Activated CD4-positive, alpha-beta T cell treated with anti-CD3 and anti-CD28 coated beads, Interleukin-2, amount 10 ng/mL, durations not matched to agents 7 days and 5 days (primary cell): ENCODE measurements at regions not wholly inside any gene's neighbourhood (a gene's known extent, or its start where the extent isn't known, plus 50 kb on each side); places are given as distances from the start of the nearest gene placed in this dataset.
"Not testable (repeated sequence)": the region's sequence is repeated elsewhere in the genome, so short reads cannot be mapped to it uniquely, and the experiment has no call there.

ENCODE experiments used
- CTCF ChIA-PET: fragments of 350-600 bp; sonication (Branson Sonifier 250); formaldehyde crosslinking; loops from one replicate; lab custom pipeline; 2021; ENCODE audit warnings: antibody characterized with exemption; lab: Charles Lee
- POLR2A ChIA-PET: fragments of 350-600 bp; sonication (Branson Sonifier 250); formaldehyde crosslinking; loops from one replicate; lab custom pipeline; 2021; ENCODE audit warnings: antibody characterized with exemption; lab: Charles Lee
- DNase-seq: peaks from one replicate; pipeline ENCODE4 v3.0.0-alpha.2; 2020
- H3K27ac Mint-ChIP-seq: one replicate; pipeline ENCODE4 v1.8.0; 2021; ENCODE audit warnings: mild to moderate bottlenecking, moderate library complexity, mixed read lengths
- H3K27me3 Mint-ChIP-seq: one replicate; pipeline ENCODE4 v1.8.0; 2021; ENCODE audit warnings: mixed read lengths
- H3K36me3 Mint-ChIP-seq: one replicate; pipeline ENCODE4 v1.8.0; 2021; ENCODE audit warnings: low read depth, mixed read lengths
- H3K4me1 Mint-ChIP-seq: one replicate; pipeline ENCODE4 v1.8.0; 2021; ENCODE audit warnings: mixed read lengths
- H3K4me3 Mint-ChIP-seq: one replicate; pipeline ENCODE4 v1.8.0; 2021; ENCODE audit warnings: mild to moderate bottlenecking, moderate library complexity, mixed read lengths
- H3K9me3 Mint-ChIP-seq: one replicate; pipeline ENCODE4 v1.8.0; 2021; ENCODE audit warnings: mixed read lengths

DNA sequence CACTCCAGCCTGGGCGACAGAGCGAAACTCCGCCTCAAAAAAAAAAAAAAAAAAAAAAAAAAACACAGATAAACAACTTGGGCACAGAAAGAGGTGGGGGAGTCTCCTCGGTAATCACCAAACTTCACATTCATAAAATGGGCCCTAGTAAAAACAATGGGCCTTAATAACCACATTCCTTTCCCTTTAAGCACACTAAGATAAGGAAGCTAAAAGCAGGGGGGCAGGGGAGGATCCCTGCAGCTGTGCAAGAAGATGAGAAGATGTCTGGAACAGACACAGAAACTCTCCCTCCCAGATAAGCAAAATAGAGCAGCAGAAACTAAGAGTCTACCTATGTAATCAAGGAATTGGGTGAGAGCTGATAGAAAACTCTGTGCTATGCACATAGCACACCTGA lies 111.2 kb upstream of the FAM174A start:
- peaks cover 14% of the 10 kb centered on the region for H3K9me3 Mint-ChIP-seq
- no peaks in the 10 kb centered on the region for H3K4me1 Mint-ChIP-seq
- POLR2A ChIA-PET: no interaction called here
- H3K4me3 Mint-ChIP-seq: no peak overlapping the region
- no peak overlapping the region for H3K27ac Mint-ChIP-seq
- no peaks in the 10 kb centered on the region for H3K27me3 Mint-ChIP-seq
- no peak for DNase-seq
- no peaks in the 10 kb centered on the region for H3K36me3 Mint-ChIP-seq
- CTCF ChIA-PET: no interaction called here

DNA sequence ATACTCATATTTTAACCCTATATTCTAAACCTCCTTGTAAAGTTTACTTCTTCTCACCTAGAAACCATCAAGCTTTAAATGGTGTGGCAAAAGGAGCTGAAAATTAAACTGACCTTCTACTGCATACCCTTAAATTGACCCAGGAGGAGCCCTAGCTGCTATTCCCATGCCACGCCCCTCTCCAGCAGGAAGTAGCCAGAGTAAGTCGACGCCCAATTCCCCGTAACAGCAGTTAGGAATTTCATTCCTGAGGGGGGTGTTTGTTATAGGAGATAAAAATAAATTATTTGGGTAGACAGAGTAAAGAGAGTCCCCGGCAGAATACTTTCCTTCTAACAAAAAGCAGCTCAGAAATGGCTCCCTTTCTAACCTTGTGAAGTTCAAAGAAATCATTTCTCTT lies 111.8 kb upstream of the FAM174A start:
- Mint-ChIP-seq H3K4me3 (no peak overlapping the region), H3K4me1 (no peaks in the 10 kb centered on the region), H3K9me3 (peaks cover 14% of the 10 kb centered on the region), H3K27me3 (no peaks in the 10 kb centered on the region), H3K27ac (no peak overlapping the region), H3K36me3 (no peaks in the 10 kb centered on the region)
- ChIA-PET CTCF (no interaction called here), POLR2A (no interaction called here)
- no peak for DNase-seq

DNA sequence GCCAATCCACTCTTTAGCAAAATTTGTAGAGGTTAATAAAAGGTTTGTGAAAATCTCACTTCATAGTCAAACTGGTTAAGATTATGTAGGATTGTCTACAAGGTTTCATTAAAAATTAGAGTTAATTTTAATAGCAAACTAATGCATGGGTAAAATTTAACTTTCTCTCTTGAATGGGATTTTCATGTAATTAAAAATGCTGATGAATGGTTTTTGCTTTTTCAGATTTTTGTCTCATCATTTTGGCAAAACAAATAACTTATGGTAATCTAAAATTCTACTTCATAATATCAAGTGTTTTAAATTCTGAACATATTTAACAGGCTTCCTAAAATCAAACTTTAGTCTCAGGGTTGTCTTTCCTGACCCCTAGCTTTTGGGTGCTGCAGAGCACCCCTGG lies 113.8 kb upstream of the FAM174A start:
- H3K27me3 Mint-ChIP-seq: no peaks in the 10 kb centered on the region
- no peak overlapping the region for H3K4me3 Mint-ChIP-seq
- no peaks in the 10 kb centered on the region for H3K36me3 Mint-ChIP-seq
- peaks cover 14% of the 10 kb centered on the region for H3K9me3 Mint-ChIP-seq
- CTCF ChIA-PET: no interaction called here
- POLR2A ChIA-PET: no interaction called here
- DNase-seq: no peak
- no peaks in the 10 kb centered on the region for H3K4me1 Mint-ChIP-seq
- no peak overlapping the region for H3K27ac Mint-ChIP-seq

DNA sequence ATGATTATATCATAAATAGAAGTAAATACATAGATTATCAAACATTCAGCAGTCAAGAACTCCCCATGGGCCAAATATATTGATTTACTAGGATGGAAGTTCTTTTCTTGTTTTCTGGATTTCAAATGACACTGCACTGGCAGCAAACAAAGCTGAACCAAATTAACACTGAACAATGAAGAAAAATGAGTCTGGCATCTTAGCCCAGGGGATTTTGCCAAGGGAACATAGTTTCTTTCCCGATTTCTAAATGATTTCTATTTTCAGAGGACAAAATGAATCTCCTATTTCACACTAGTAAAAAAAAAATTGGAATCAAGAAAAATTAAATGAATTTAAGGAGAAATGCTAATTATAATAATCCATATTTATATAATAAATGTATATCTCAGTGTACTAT lies 116.9 kb upstream of the FAM174A start:
- no peaks in the 10 kb centered on the region for H3K9me3 Mint-ChIP-seq
- H3K4me3 Mint-ChIP-seq: no peak overlapping the region
- no peaks in the 10 kb centered on the region for H3K4me1 Mint-ChIP-seq
- no peak for DNase-seq
- POLR2A ChIA-PET: no interaction called here
- no peak overlapping the region for H3K27ac Mint-ChIP-seq
- no peaks in the 10 kb centered on the region for H3K36me3 Mint-ChIP-seq
- no peaks in the 10 kb centered on the region for H3K27me3 Mint-ChIP-seq
- CTCF ChIA-PET: no interaction called here

DNA sequence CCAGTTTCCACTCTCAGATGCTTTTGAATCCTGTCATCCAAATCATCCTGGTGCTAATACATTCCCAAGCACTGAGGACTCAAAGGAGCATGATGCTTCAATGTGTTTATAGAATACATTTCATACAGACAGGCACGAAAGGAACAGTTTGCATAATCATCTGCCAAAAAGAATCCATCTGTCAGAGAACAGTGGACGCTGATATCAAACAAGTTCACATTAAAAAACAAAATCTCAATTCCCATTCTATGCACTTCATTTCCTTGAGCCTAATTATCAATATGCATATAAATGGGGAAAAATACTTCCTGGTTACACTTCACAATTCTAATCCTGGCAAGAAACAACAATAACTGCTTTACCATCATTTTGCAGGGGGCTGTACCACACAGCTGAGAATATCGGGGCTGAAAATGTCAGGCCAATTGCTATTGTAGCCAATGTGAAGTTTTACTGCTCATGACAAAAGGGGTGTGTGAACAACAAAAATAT lies 125.5 kb upstream of the FAM174A start:
- Mint-ChIP-seq H3K9me3 (no peaks in the 10 kb centered on the region), H3K27me3 (no peaks in the 10 kb centered on the region), H3K27ac (no peak overlapping the region), H3K36me3 (no peaks in the 10 kb centered on the region), H3K4me3 (no peak overlapping the region), H3K4me1 (no peaks in the 10 kb centered on the region)
- no peak for DNase-seq
- CTCF ChIA-PET: no interaction called here
- POLR2A ChIA-PET: no interaction called here

DNA sequence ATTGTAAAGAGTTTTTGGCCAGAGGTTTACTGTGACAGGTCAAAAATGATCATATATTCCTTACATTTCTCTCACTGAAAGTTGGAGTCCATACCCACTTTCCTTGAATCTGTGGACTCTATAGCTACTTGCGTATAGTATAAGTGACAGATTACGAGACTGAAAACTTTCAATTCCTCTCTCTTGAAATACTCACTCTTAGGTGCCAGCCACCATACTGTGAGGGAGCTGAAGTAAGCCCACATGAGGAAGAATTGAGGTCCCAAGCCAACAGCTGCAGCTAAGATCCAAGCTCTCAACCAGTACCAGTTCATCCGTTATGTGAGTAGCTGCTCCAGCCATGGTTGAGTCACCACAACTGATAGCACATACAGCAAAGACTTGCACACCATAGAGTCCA lies 128.1 kb upstream of the FAM174A start:
- no peak for DNase-seq
- Mint-ChIP-seq H3K9me3 (no peaks in the 10 kb centered on the region), H3K27ac (no peak overlapping the region), H3K36me3 (no peaks in the 10 kb centered on the region), H3K4me3 (no peak overlapping the region), H3K4me1 (no peaks in the 10 kb centered on the region), H3K27me3 (no peaks in the 10 kb centered on the region)
- CTCF ChIA-PET: no interaction called here
- POLR2A ChIA-PET: no interaction called here

DNA sequence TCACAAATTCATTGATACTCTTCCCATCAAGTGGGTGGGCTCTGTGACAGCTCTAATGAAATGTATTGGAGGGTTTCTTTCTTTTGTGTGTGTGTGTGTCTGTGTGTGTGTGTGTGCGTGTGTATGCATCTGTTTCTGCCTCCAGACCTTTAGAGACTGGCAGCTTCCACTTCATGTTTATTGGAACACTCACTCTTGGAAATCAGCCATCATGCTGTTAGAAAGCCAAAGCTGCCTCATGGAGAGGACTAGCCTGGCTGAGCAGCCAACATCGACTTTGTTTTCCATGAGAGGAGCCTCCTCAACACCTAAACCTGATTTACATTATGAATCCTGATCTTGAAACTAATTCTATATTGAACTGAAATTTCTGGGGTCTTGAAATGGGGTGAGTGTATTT lies 128.5 kb upstream of the FAM174A start:
- Mint-ChIP-seq H3K4me3 (no peak overlapping the region), H3K9me3 (no peaks in the 10 kb centered on the region), H3K4me1 (no peaks in the 10 kb centered on the region), H3K27ac (no peak overlapping the region), H3K36me3 (no peaks in the 10 kb centered on the region), H3K27me3 (no peaks in the 10 kb centered on the region)
- DNase-seq: no peak
- ChIA-PET POLR2A (no interaction called here), CTCF (no interaction called here)

DNA sequence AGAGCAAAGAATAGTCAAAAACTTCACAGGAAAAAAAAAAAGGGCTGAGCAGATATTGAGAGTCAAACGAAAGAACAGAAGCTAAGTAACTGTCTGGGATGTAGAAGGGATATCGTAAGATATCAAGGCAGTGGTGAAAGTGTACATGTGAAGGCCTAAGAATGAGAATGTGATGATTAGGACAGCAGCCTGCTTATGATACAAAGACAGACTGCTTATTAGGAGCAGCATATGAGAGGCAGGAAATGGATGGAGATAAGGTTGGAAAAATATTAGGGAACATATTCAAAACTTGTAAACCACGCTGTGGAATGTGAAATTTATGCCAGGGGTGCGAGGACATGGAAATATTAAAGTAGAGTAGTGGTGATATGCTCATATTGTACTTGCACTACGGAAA lies 133.1 kb upstream of the FAM174A start:
- no peak for DNase-seq
- ChIA-PET CTCF (no interaction called here), POLR2A (no interaction called here)
- Mint-ChIP-seq H3K9me3 (no peaks in the 10 kb centered on the region), H3K4me1 (no peaks in the 10 kb centered on the region), H3K27ac (no peak overlapping the region), H3K36me3 (no peaks in the 10 kb centered on the region), H3K4me3 (no peak overlapping the region), H3K27me3 (no peaks in the 10 kb centered on the region)

DNA sequence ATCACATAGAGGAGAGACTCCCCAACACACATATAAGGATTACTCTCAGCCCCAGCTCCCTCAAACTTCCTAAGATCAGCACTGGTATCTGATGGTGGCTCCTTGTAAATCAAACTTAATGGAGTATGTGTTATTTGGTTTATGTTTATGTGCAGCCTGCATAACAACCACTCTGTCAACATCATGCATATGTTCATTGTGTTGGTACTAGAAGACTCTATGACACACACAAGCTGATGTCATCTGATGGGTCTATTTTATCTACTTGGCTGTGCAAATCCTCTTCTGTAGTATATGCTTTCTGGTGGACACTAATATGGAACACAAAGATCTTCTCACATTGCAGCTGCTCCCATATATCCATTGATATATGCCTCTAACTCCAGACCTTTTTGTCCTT lies 134.0 kb upstream of the FAM174A start:
- Mint-ChIP-seq H3K27me3 (no peaks in the 10 kb centered on the region), H3K9me3 (no peaks in the 10 kb centered on the region), H3K4me1 (no peaks in the 10 kb centered on the region), H3K27ac (no peak overlapping the region), H3K36me3 (no peaks in the 10 kb centered on the region), H3K4me3 (no peak overlapping the region)
- DNase-seq: no peak
- CTCF ChIA-PET: no interaction called here
- POLR2A ChIA-PET: no interaction called here

DNA sequence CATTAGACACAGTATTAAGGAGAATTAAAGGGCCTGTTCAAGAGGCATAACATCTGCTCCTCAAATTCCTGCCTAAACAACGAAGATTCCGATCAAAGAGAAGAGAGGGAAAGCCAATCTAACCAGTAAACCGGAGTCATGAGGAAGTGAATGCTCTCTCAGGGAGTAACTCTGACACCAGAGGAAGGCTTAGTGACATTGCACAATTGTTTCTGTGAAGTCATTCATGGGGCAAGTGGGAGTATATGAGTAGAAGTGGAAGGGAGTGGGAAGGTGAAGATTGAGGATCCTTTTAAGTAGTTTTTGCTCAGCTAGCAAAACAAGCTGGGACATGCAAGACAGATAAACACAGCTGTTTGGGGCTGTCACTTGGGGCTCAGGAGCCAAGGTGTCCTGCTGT lies 136.4 kb upstream of the FAM174A start:
- H3K27me3 Mint-ChIP-seq, H3K27ac Mint-ChIP-seq, DNase-seq, H3K4me3 Mint-ChIP-seq, CTCF ChIA-PET, H3K36me3 Mint-ChIP-seq, H3K9me3 Mint-ChIP-seq, POLR2A ChIA-PET, H3K4me1 Mint-ChIP-seq: not testable (repeated sequence)

DNA sequence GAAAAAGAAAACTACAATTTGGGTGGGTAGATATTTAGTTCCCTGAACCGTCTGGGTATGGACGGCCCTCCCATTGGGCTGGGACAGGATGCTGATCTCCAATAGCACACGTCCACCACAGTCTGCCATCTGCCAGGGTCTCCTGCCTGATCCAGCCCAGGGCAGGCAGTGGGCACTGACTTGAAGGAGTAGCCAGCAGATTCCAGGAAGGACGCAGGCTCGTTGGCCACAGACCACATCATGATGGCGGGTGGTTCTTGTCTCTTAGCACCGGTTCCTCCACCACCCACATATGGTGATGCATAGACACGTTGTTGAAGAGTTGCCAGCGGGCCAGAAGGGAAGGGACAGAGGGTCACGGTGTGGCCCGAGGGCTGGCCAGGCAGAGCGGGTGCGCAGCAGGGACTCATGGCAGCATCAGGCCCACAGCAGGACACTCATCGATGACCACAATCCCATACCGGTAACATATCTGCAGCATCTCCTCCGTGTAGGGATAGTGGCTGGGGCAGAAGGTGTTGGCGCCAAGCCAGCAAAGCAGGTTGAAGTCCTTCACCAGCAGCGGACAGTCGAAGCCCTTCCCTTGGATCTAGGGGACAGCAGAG lies 155.8 kb upstream of the FAM174A start:
- H3K27me3 Mint-ChIP-seq, H3K4me1 Mint-ChIP-seq, H3K36me3 Mint-ChIP-seq, DNase-seq, H3K4me3 Mint-ChIP-seq, H3K9me3 Mint-ChIP-seq, POLR2A ChIA-PET, CTCF ChIA-PET, H3K27ac Mint-ChIP-seq: not testable (repeated sequence)

DNA sequence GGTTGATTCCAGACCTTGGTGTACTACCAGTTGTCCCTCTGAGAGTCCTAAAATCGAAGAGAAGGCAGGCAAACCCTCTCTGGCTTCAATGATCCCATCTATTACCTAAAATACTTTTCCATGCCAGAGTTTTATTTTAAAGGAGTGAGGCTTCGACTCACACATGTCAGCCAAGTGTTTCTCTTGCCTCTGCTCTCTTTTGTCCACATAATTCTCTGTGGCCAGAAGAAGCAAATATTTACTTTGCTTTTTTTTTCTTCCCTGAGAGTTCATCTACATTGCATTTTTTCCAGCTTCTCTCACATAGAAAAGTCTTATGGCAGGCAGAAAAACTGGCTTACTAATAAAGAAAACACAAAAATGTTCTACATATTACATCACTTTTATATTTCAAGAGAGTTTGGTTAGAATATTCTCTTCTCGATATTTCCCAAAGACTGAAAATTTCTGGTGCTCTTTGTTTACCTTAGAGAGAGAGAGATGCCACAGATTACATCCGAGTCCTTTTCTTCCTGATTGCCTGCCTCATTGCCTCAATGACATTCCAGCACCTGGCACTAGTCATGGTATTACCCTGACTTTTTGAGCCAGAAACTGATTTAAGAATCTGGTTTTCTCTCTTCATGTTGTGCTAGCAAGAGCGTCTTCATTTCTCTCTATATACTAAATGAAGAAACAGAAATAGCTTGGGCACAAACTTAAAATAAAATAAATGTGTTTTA lies 170.3 kb upstream of the FAM174A start:
- H3K27me3 Mint-ChIP-seq, H3K36me3 Mint-ChIP-seq, H3K27ac Mint-ChIP-seq, CTCF ChIA-PET, H3K9me3 Mint-ChIP-seq, H3K4me1 Mint-ChIP-seq, POLR2A ChIA-PET, DNase-seq, H3K4me3 Mint-ChIP-seq: not testable (repeated sequence)

DNA sequence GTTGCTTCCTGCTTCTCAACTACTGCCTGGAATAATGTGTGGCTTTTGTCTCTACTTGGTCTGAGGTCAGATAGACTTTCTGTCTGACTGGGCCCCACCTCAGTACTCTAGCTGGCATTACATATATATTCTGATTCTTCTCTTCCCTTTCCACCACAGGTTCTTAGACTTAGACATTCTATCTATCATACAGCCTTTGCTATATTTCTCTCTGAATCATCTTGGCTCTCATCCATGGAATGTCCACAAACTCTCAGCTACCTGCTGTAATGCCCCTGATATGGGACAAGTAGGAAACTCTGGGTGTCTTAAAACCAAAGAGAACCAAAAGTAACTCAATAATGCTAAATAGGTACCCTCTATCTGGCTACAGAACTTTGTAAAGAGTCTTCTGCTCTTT lies 170.8 kb upstream of the FAM174A start:
- DNase-seq, H3K27ac Mint-ChIP-seq, H3K4me3 Mint-ChIP-seq, H3K36me3 Mint-ChIP-seq, H3K27me3 Mint-ChIP-seq, POLR2A ChIA-PET, H3K4me1 Mint-ChIP-seq, H3K9me3 Mint-ChIP-seq, CTCF ChIA-PET: not testable (repeated sequence)

DNA sequence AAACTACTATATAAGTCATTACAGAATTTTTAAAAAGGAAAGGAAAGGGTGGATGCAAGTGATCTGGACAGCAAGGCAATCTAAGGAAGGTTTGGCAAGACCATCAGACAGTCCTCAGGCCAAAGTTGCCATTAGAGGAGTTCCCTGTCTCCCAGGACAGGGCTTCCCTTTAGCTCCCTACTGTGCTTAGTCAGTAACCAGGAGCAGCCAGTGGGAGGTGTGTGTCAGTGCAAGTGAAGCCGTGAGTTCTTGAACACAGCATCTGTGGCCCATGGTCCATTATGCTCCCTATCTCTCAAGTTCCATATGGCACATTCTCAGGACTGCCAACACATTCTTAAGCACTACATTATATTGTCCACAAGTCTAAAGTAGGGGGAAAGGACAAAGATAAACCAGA lies 175.2 kb upstream of the FAM174A start:
- CTCF ChIA-PET, H3K27ac Mint-ChIP-seq, H3K4me3 Mint-ChIP-seq, H3K36me3 Mint-ChIP-seq, H3K9me3 Mint-ChIP-seq, H3K27me3 Mint-ChIP-seq, POLR2A ChIA-PET, DNase-seq, H3K4me1 Mint-ChIP-seq: not testable (repeated sequence)
